Stimulated activated naive CD8-positive, alpha-beta T cell treated with anti-CD3 and anti-CD28 coated beads, Interleukin-15, Interleukin-2, amounts not matched to agents 100 ng/mL and 50 ng/mL, for 24 hours (primary cell): ENCODE measurements at regions not wholly inside any gene's neighbourhood (a gene's known extent, or its start where the extent isn't known, plus 50 kb on each side); places are given as distances from the start of the nearest gene placed in this dataset.
"Not testable (repeated sequence)": the region's sequence is repeated elsewhere in the genome, so short reads cannot be mapped to it uniquely, and the experiment has no call there.

Experiments used
- H3K27ac Mint-ChIP-seq: one replicate; pipeline ENCODE4 v1.8.0; 2021; ENCODE audit warnings: mild to moderate bottlenecking, mixed read lengths
- H3K27me3 Mint-ChIP-seq: one replicate; pipeline ENCODE4 v1.8.0; 2021; ENCODE audit warnings: mixed read lengths
- H3K36me3 Mint-ChIP-seq: one replicate; pipeline ENCODE4 v1.8.0; 2021; ENCODE audit warnings: low read depth, mixed read lengths
- H3K4me1 Mint-ChIP-seq: one replicate; pipeline ENCODE4 v1.8.0; 2021; ENCODE audit warnings: low read depth, mixed read lengths
- H3K4me3 Mint-ChIP-seq: one replicate; pipeline ENCODE4 v1.8.0; 2021; ENCODE audit warnings: mild to moderate bottlenecking, mixed read lengths
- H3K9me3 Mint-ChIP-seq: one replicate; pipeline ENCODE4 v1.8.0; 2021; ENCODE audit warnings: mixed read lengths

GRCh38 chrX:5746231-5746630 is 482.4 kb downstream of the NLGN4X start:
- no peaks in the 10 kb centered on the region for H3K36me3 Mint-ChIP-seq
- H3K4me3 Mint-ChIP-seq = no peak overlapping the region
- no peaks in the 10 kb centered on the region for H3K27me3 Mint-ChIP-seq
- no peak overlapping the region for H3K27ac Mint-ChIP-seq
- no peaks in the 10 kb centered on the region for H3K4me1 Mint-ChIP-seq
- H3K9me3 Mint-ChIP-seq = no peaks in the 10 kb centered on the region

GRCh38 chrX:5733501-5733900 is 495.2 kb downstream of the NLGN4X start:
- Mint-ChIP-seq H3K27me3 (no peaks in the 10 kb centered on the region), H3K27ac (no peak overlapping the region), H3K36me3 (no peaks in the 10 kb centered on the region), H3K9me3 (peaks cover 3% of the 10 kb centered on the region), H3K4me3 (no peak overlapping the region), H3K4me1 (no peaks in the 10 kb centered on the region)

GRCh38 chrX:5730556-5730955 is 498.1 kb downstream of the NLGN4X start:
- H3K4me1 Mint-ChIP-seq = no peaks in the 10 kb centered on the region
- H3K36me3 Mint-ChIP-seq = no peaks in the 10 kb centered on the region

GRCh38 chrX:5726224-5726623 is 502.4 kb downstream of the NLGN4X start:
- no peaks in the 10 kb centered on the region for H3K36me3 Mint-ChIP-seq

More at GRCh38 chrX:5730556-5730955, 498.1 kb downstream of the NLGN4X start:
- Mint-ChIP-seq H3K27ac (no peak overlapping the region), H3K27me3 (no peaks in the 10 kb centered on the region), H3K4me3 (no peak overlapping the region), H3K9me3 (peaks cover 3% of the 10 kb centered on the region)

GRCh38 chrX:5724123-5724522 is 504.5 kb downstream of the NLGN4X start:
- no peaks in the 10 kb centered on the region for H3K4me1 Mint-ChIP-seq
- H3K27me3 Mint-ChIP-seq = no peaks in the 10 kb centered on the region

More at GRCh38 chrX:5726224-5726623, 502.4 kb downstream of the NLGN4X start:
- Mint-ChIP-seq H3K4me3 (no peak overlapping the region), H3K27ac (no peak overlapping the region), H3K4me1 (no peaks in the 10 kb centered on the region), H3K9me3 (no peaks in the 10 kb centered on the region), H3K27me3 (no peaks in the 10 kb centered on the region)

GRCh38 chrX:5718651-5719050 is 510.0 kb downstream of the NLGN4X start:
- Mint-ChIP-seq H3K4me3 (no peak overlapping the region), H3K27me3 (no peaks in the 10 kb centered on the region), H3K4me1 (no peaks in the 10 kb centered on the region), H3K9me3 (no peaks in the 10 kb centered on the region), H3K36me3 (no peaks in the 10 kb centered on the region), H3K27ac (no peak overlapping the region)

More at GRCh38 chrX:5724123-5724522, 504.5 kb downstream of the NLGN4X start:
- Mint-ChIP-seq H3K4me3 (no peak overlapping the region), H3K36me3 (no peaks in the 10 kb centered on the region), H3K27ac (no peak overlapping the region), H3K9me3 (no peaks in the 10 kb centered on the region)

GRCh38 chrX:5716666-5717065 is 512.0 kb downstream of the NLGN4X start:
- Mint-ChIP-seq H3K9me3 (no peaks in the 10 kb centered on the region), H3K4me3 (no peak overlapping the region), H3K36me3 (no peaks in the 10 kb centered on the region), H3K27me3 (no peaks in the 10 kb centered on the region), H3K4me1 (no peaks in the 10 kb centered on the region), H3K27ac (no peak overlapping the region)

GRCh38 chrX:5708251-5708650 is 520.4 kb downstream of the NLGN4X start:
- H3K4me3 Mint-ChIP-seq = no peak overlapping the region

GRCh38 chrX:5702890-5703289 is 525.8 kb downstream of the NLGN4X start:
- no peaks in the 10 kb centered on the region for H3K4me1 Mint-ChIP-seq
- H3K36me3 Mint-ChIP-seq = no peaks in the 10 kb centered on the region
- H3K9me3 Mint-ChIP-seq = no peaks in the 10 kb centered on the region
- no peak overlapping the region for H3K4me3 Mint-ChIP-seq
- H3K27me3 Mint-ChIP-seq = no peaks in the 10 kb centered on the region
- no peak overlapping the region for H3K27ac Mint-ChIP-seq

More at GRCh38 chrX:5708251-5708650, 520.4 kb downstream of the NLGN4X start:
- Mint-ChIP-seq H3K9me3 (no peaks in the 10 kb centered on the region), H3K27ac (no peak overlapping the region), H3K36me3 (no peaks in the 10 kb centered on the region), H3K4me1 (no peaks in the 10 kb centered on the region), H3K27me3 (no peaks in the 10 kb centered on the region)

- no peak overlapping the region for H3K27ac Mint-ChIP-seq
- H3K9me3 Mint-ChIP-seq = no peaks in the 10 kb centered on the region
- H3K4me1 Mint-ChIP-seq = no peaks in the 10 kb centered on the region
- H3K36me3 Mint-ChIP-seq = no peaks in the 10 kb centered on the region
- no peaks in the 10 kb centered on the region for H3K27me3 Mint-ChIP-seq
- H3K4me3 Mint-ChIP-seq = no peak overlapping the region
Measured at GRCh38 chrX:5695971-5696370, 532.7 kb downstream of the NLGN4X start.

GRCh38 chrX:5683996-5684395 is 544.7 kb downstream of the NLGN4X start:
- Mint-ChIP-seq H3K4me1 (no peaks in the 10 kb centered on the region), H3K9me3 (no peaks in the 10 kb centered on the region), H3K36me3 (no peaks in the 10 kb centered on the region), H3K27me3 (no peaks in the 10 kb centered on the region), H3K27ac (no peak overlapping the region), H3K4me3 (no peak overlapping the region)

GRCh38 chrX:5681159-5681558 is 547.5 kb downstream of the NLGN4X start:
- Mint-ChIP-seq H3K27me3 (no peaks in the 10 kb centered on the region), H3K27ac (no peak overlapping the region), H3K9me3 (no peaks in the 10 kb centered on the region), H3K4me1 (no peaks in the 10 kb centered on the region), H3K4me3 (no peak overlapping the region), H3K36me3 (no peaks in the 10 kb centered on the region)

- Mint-ChIP-seq H3K4me3 (no peak overlapping the region), H3K4me1 (no peaks in the 10 kb centered on the region), H3K9me3 (peaks cover 4% of the 10 kb centered on the region), H3K27me3 (no peaks in the 10 kb centered on the region), H3K36me3 (no peaks in the 10 kb centered on the region), H3K27ac (no peak overlapping the region)
Measured at GRCh38 chrX:5674036-5674435, 554.6 kb downstream of the NLGN4X start.

GRCh38 chrX:5672099-5672498 is 556.6 kb downstream of the NLGN4X start:
- H3K4me3 Mint-ChIP-seq = no peak overlapping the region
- no peaks in the 10 kb centered on the region for H3K4me1 Mint-ChIP-seq
- no peak overlapping the region for H3K27ac Mint-ChIP-seq
- no peaks in the 10 kb centered on the region for H3K36me3 Mint-ChIP-seq
- H3K27me3 Mint-ChIP-seq = no peaks in the 10 kb centered on the region
- H3K9me3 Mint-ChIP-seq = peaks cover 4% of the 10 kb centered on the region

GRCh38 chrX:5666689-5667088 is 562.0 kb downstream of the NLGN4X start:
- H3K9me3 Mint-ChIP-seq, H3K4me3 Mint-ChIP-seq, H3K27ac Mint-ChIP-seq, H3K36me3 Mint-ChIP-seq, H3K27me3 Mint-ChIP-seq, H3K4me1 Mint-ChIP-seq: not testable (repeated sequence)

- Mint-ChIP-seq H3K4me3 (no peak overlapping the region), H3K9me3 (peaks cover 4% of the 10 kb centered on the region), H3K27ac (no peak overlapping the region), H3K36me3 (no peaks in the 10 kb centered on the region), H3K4me1 (no peaks in the 10 kb centered on the region), H3K27me3 (no peaks in the 10 kb centered on the region)
Measured at GRCh38 chrX:5656544-5656943, 572.1 kb downstream of the NLGN4X start.
